Heart right ventricle (tissue), 16 donors: ENCODE measurements at regions not wholly inside any gene's neighbourhood (a gene's known extent, or its start where the extent isn't known, plus 50 kb on each side); places are given as distances from the start of the nearest gene placed in this dataset.

Experiments used
- ATAC-seq, 8 donors: fragments of 200-7000 bp; cut with Tn5 transposase; one replicate each; pipeline ENCODE4 v1.9.1; 2020; ENCODE audit warnings: mild to moderate bottlenecking in 8 of 8, moderate library complexity in 8 of 8, moderate number of reproducible peaks in 1 of 8
- DNase-seq, 2 donors: peaks; one replicate each; pipeline ENCODE4 v3.0.0-alpha.2; 2020
- H3K27ac ChIP-seq, 10 donors: fragments of 200-600 bp; sonication (generic) in 2 of 10; one replicate each; pipeline versions ENCODE4 v1.5.0 to v1.8.0; 2020 to 2022; ENCODE audit warnings: mild to moderate bottlenecking in 3 of 10
- H3K27me3 ChIP-seq, 7 donors: fragments of 200-600 bp; one replicate each; pipeline ENCODE4 v1.8.0; 2021 to 2022; ENCODE audit warnings: mild to moderate bottlenecking in 2 of 7
- H3K36me3 ChIP-seq, 9 donors: fragments of 200-600 bp; sonication (generic) in 1 of 9; one replicate each; pipeline versions ENCODE4 v1.5.0 to v1.8.0; 2020 to 2022; ENCODE audit warnings: mild to moderate bottlenecking in 2 of 9
- H3K4me1 ChIP-seq, 9 donors: fragments of 200-600 bp; sonication (generic) in 1 of 9; one replicate each; pipeline versions ENCODE4 v1.5.0 to v1.8.0; 2020 to 2022; ENCODE audit warnings: mild to moderate bottlenecking in 4 of 9
- H3K4me3 ChIP-seq, 10 donors: fragments of 200-600 bp; sonication (generic) in 2 of 10; one replicate each; pipeline versions ENCODE4 v1.5.0 to v1.8.0; 2020 to 2022; ENCODE audit warnings: mild to moderate bottlenecking in 7 of 10, moderate library complexity in 2 of 10
- H3K9me3 ChIP-seq, 11 donors: fragments of 200-600 bp in 10 of 11; sonication (generic) in 2 of 11; one replicate each; pipeline versions ENCODE4 v1.5.0 to v1.8.0; 2013 to 2022; ENCODE audit warnings: mild to moderate bottlenecking in 2 of 11, control low read depth in 1 of 11, moderate library complexity in 1 of 11
- WGBS, 2 donors: extraction: QIAGEN DNeasy Blood & Tissue Kit; methylation state at CpG; one replicate each; pipeline ENCODE4 v1.1.7; 2013; ENCODE audit warnings: inconsistent platforms in 1 of 2; 5-methylcytosine and 5-hydroxymethylcytosine counted together
- intact Hi-C, 10 donors: fragments of 100-400 bp; cut with DNase I; formaldehyde crosslinking; loops; one replicate each; pipeline versions ENCODE4 v1.11.1 to v1.14.2; 2022
- TF ChIP-seq, protein P1 (sequence below), 9 donors: fragments of 200-600 bp; sonication (generic) in 2 of 9; IDR thresholded peaks; one replicate each; pipeline versions ENCODE4 v1.5.0 to v1.8.0; 2021 to 2022; ENCODE audit warnings: antibody characterized with exemption in 9 of 9, mild to moderate bottlenecking in 5 of 9, moderate library complexity in 1 of 9
- donor health status: Arrhythmogenic right ventricular cardiomyopathy.
- donor health status: ischemic (EF 13 %, LVEDD 7.1; RV severe dilation, severe dysfunction).
- donor health status: healthy with polysubstance abuse.
- donor health status: DM: no; HTN: yes; CAD: no.
- donor health status: DM: no; HTN: no; CAD: no.
- donor health status: ischemic (EF 25% LVEDD 6.9; RV normal size, moderate dysfunction).
- donor health status: ischemic (EF 25% LVEDD 5.7; RV mildly dilated, moderate dysfunction).
- donor health status: healthy.
- donor health status: DM: yes; HTN: yes; CAD: no.
- donor health status: Ischemic cardiomyopathy.
- donor health status: ischemic (EF 35%, LVEDD 5.7; RV mildly dilated, moderate dysfunction).
- donor health status: nonischemic (EF 11% LVEDD 7.7; RV severe dilation, severe dysfunction).
- donor health status: DM: yes; HTN: yes; CAD: no.
- donor health status: PGD.
- donor health status: ischemic (EF 29% LVEDD 5.4; RV normal size, mild dysfunction).
- donor health status: nonischemic (EF 23%, LVEDD 6.1; RV moderate dilation, normal function).

DNA sequence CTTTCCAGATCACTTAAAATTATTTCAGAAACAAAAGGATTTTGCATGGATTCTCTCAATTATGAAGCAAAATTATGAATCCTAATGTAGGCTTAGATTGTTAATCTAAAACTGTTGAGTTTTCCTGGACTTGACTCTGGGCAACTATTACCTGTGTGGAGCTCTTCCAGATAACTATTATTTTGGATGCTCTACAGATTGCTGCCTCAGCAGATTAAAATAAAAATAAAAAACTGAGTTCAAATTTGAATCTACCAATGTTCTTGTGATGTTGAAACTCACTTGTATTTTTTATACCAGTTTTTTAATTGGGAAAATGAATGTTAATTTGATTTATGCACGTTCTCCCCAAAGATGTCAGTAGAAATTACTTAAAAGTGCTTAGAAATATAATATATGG is 120.5 kb upstream of the NAV3 start:
- intact Hi-C loops: no loop called here
- 84 to 89% methylated on average over 1 of the region's 1 CpG for WGBS, 2 donors

GRCh38 chr12:77697126-77697525 is 133.6 kb upstream of the NAV3 start:
- no peaks in the 10 kb centered on the region for H3K36me3 ChIP-seq
- no peak for ATAC-seq
- no peak overlapping the region for H3K4me3 ChIP-seq
- DNase-seq: no peak
- intact Hi-C loops: no loop called here
- 97% methylated on average over 1 of the region's 1 CpG for WGBS, 2 donors
- H3K27me3 ChIP-seq: no peaks in the 10 kb centered on the region
- no peaks in the 10 kb centered on the region for H3K9me3 ChIP-seq
- TF ChIP-seq, protein P1, sequence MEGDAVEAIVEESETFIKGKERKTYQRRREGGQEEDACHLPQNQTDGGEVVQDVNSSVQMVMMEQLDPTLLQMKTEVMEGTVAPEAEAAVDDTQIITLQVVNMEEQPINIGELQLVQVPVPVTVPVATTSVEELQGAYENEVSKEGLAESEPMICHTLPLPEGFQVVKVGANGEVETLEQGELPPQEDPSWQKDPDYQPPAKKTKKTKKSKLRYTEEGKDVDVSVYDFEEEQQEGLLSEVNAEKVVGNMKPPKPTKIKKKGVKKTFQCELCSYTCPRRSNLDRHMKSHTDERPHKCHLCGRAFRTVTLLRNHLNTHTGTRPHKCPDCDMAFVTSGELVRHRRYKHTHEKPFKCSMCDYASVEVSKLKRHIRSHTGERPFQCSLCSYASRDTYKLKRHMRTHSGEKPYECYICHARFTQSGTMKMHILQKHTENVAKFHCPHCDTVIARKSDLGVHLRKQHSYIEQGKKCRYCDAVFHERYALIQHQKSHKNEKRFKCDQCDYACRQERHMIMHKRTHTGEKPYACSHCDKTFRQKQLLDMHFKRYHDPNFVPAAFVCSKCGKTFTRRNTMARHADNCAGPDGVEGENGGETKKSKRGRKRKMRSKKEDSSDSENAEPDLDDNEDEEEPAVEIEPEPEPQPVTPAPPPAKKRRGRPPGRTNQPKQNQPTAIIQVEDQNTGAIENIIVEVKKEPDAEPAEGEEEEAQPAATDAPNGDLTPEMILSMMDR (IDR thresholded peaks at IDR 0.05): no peak
- no peak overlapping the region for H3K27ac ChIP-seq
- no peaks in the 10 kb centered on the region for H3K4me1 ChIP-seq

More for the DNA sequence above, 120.5 kb upstream of the NAV3 start:
- no peak overlapping the region for H3K27ac ChIP-seq
- H3K4me1 ChIP-seq: no peaks in the 10 kb centered on the region
- ATAC-seq: no peak
- no peak overlapping the region for H3K4me3 ChIP-seq
- H3K27me3 ChIP-seq: no peaks in the 10 kb centered on the region
- no peak for DNase-seq
- H3K9me3 ChIP-seq: no peaks in the 10 kb centered on the region
- TF ChIP-seq, protein P1 (IDR thresholded peaks at IDR 0.05): no peak
- no peaks in the 10 kb centered on the region for H3K36me3 ChIP-seq

DNA sequence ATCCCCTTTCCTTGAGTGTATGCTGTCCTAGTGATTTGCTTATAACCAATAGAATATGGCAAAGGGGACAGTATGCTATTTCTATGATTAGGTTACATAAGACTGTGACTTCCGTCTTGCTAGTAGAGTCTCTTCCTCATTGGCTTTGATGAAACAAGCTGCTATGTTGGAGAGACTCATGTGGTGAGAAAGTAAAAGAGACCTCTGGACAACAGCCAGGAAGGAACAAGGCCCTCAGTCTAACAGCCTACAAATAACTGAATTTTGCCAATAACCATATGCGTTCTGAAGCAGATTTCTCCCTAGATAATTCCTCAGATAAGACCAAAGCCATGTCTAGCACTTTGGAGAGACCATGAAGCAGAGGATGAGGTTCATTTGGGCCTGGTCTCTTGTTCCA is 134.5 kb upstream of the NAV3 start:
- no peak overlapping the region for H3K4me3 ChIP-seq
- H3K4me1 ChIP-seq: no peaks in the 10 kb centered on the region
- H3K36me3 ChIP-seq: no peaks in the 10 kb centered on the region
- intact Hi-C loops: no loop called here
- TF ChIP-seq, protein P1 (IDR thresholded peaks at IDR 0.05): no peak
- 56 to 67% methylated on average over 2 of the region's 2 CpGs for WGBS, 2 donors
- ATAC-seq: no peak
- H3K27me3 ChIP-seq: no peaks in the 10 kb centered on the region
- DNase-seq: no peak
- no peak overlapping the region for H3K27ac ChIP-seq
- no peaks in the 10 kb centered on the region for H3K9me3 ChIP-seq

- DNase-seq (no peak), ATAC-seq (no peak)
- Histone ChIP-seq H3K9me3 (no peaks in the 10 kb centered on the region), H3K27ac (no peak overlapping the region), H3K36me3 (no peaks in the 10 kb centered on the region), H3K27me3 (no peaks in the 10 kb centered on the region), H3K4me1 (peaks cover 0 to 5% (median 0%) of the 10 kb centered on the region in 9 donors), H3K4me3 (no peak overlapping the region)
- intact Hi-C loops: loop anchor here in 9 of 10 donors (5.0 to 10.0 kb wide), 6 partner anchors 365 to 645 kb away; no protein-coding TSS in a partner anchor
- TF ChIP-seq, protein P1 (IDR thresholded peaks at IDR 0.05): no peak
These were observed 141.1 kb upstream of the NAV3 start for GRCh38 chr12:77689510-77690086.
